Upper lobe of right lung (tissue), 1 donor: ENCODE measurements at regions not wholly inside any gene's neighbourhood (a gene's known extent, or its start where the extent isn't known, plus 50 kb on each side); places are given as distances from the start of the nearest gene placed in this dataset.

Experiments used
- ATAC-seq: fragments of 200-7000 bp; cut with Tn5 transposase; one replicate; pipeline ENCODE4 v1.9.1; 2020; ENCODE audit warnings: mild to moderate bottlenecking, moderate library complexity
- DNase-seq: peaks from one replicate; pipeline ENCODE4 v3.0.0-alpha.2; 2020
- H3K27ac ChIP-seq: fragments of 200-600 bp; one replicate; pipeline ENCODE4 v1.8.0; 2022
- H3K27me3 ChIP-seq: fragments of 200-600 bp; one replicate; pipeline ENCODE4 v1.8.0; 2022; ENCODE audit warnings: mild to moderate bottlenecking
- H3K36me3 ChIP-seq: fragments of 200-600 bp; one replicate; pipeline ENCODE4 v1.8.0; 2022
- H3K4me1 ChIP-seq: fragments of 200-600 bp; one replicate; pipeline ENCODE4 v1.8.0; 2022
- H3K4me3 ChIP-seq: fragments of 200-600 bp; one replicate; pipeline ENCODE4 v1.8.0; 2022; ENCODE audit warnings: mild to moderate bottlenecking
- H3K9me3 ChIP-seq: fragments of 200-600 bp; one replicate; pipeline ENCODE4 v1.8.0; 2022
- CTCF ChIP-seq: fragments of 200-600 bp; IDR thresholded peaks from one replicate; pipeline ENCODE4 v1.8.0; 2022; ENCODE audit warnings: antibody characterized with exemption
- intact Hi-C: fragments of 100-400 bp; cut with DNase I; formaldehyde crosslinking; loops from one replicate; pipeline ENCODE4 v1.11.0; 2022
- donor health status: DM: no; HTN: yes; CAD: no; lungs with severe emphysema.

- Histone ChIP-seq H3K27me3 (no peaks in the 10 kb centered on the region), H3K36me3 (no peaks in the 10 kb centered on the region), H3K9me3 (no peaks in the 10 kb centered on the region), H3K4me1 (no peaks in the 10 kb centered on the region), H3K4me3 (no peak overlapping the region), H3K27ac (no peak overlapping the region)
- intact Hi-C loops, result no loop called here
- ATAC-seq (peak; percentile 80), DNase-seq (peak; percentile 28)
- peak; percentile 51 for TF ChIP-seq CTCF
Measured at GRCh38 chr13:62512194-62513141, 1096.8 kb upstream of the PCDH20 start.

GRCh38 chr13:62510906-62511655 lies 1095.4 kb upstream of the PCDH20 start:
- intact Hi-C loops, result no loop called here
- no peak for ATAC-seq

GRCh38 chr13:62502588-62502987 lies 1086.9 kb upstream of the PCDH20 start:
- no peak for TF ChIP-seq CTCF
- Histone ChIP-seq H3K9me3 (no peaks in the 10 kb centered on the region), H3K27ac (no peak overlapping the region), H3K27me3 (no peaks in the 10 kb centered on the region), H3K4me3 (no peak overlapping the region), H3K36me3 (no peaks in the 10 kb centered on the region), H3K4me1 (no peaks in the 10 kb centered on the region)
- intact Hi-C loops, result no loop called here
- DNase-seq, result no peak
- no peak for ATAC-seq

More at GRCh38 chr13:62510906-62511655, 1095.4 kb upstream of the PCDH20 start:
- Histone ChIP-seq H3K27me3 (no peaks in the 10 kb centered on the region), H3K9me3 (no peaks in the 10 kb centered on the region), H3K36me3 (no peaks in the 10 kb centered on the region), H3K27ac (no peak overlapping the region), H3K4me1 (no peaks in the 10 kb centered on the region), H3K4me3 (no peak overlapping the region)
- no peak for TF ChIP-seq CTCF
- DNase-seq, result no peak

- Histone ChIP-seq H3K4me1 (no peaks in the 10 kb centered on the region), H3K27me3 (no peaks in the 10 kb centered on the region), H3K27ac (no peak overlapping the region), H3K36me3 (no peaks in the 10 kb centered on the region), H3K4me3 (no peak overlapping the region), H3K9me3 (no peaks in the 10 kb centered on the region)
- no peak for TF ChIP-seq CTCF
- DNase-seq (no peak), ATAC-seq (no peak)
- intact Hi-C loops, result no loop called here
Measured at GRCh38 chr13:62489731-62490130, 1074.1 kb upstream of the PCDH20 start.

GRCh38 chr13:62483774-62484173 lies 1068.1 kb upstream of the PCDH20 start:
- Histone ChIP-seq H3K9me3 (no peaks in the 10 kb centered on the region), H3K4me3 (no peak overlapping the region), H3K4me1 (no peaks in the 10 kb centered on the region), H3K27ac (no peak overlapping the region), H3K36me3 (no peaks in the 10 kb centered on the region), H3K27me3 (no peaks in the 10 kb centered on the region)
- intact Hi-C loops, result no loop called here
- TF ChIP-seq CTCF, result no peak
- DNase-seq (no peak), ATAC-seq (no peak)
